ENCODE measurements at regions not wholly inside any gene's neighbourhood (a gene's known extent, or its start where the extent isn't known, plus 50 kb on each side); places are given as distances from the start of the nearest gene placed in this dataset.
"Not testable (repeated sequence)": the region's sequence is repeated elsewhere in the genome, so short reads cannot be mapped to it uniquely, and the experiment has no call there.

DNA sequence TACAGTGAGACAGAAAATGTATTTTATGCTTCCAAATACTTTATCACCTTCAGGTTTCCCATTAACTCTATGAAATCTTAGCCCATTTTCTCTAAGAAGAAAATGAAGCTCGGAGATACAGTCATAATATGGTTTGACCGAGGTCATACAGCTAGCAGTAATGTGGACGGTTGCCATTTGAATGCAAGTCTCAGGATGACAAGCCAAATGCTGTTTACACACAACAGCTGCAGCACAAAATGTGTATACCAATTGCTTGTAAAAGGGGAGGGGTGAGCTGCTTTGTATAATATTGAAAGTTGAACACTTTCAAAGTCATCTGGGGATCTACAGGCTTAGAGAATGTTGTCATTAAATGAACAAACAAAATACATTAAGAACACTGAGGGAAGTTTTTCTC lies 93.8 kb upstream of the FSIP2 start:
- peak; percentile 53 for DNase-seq (ENCODE audit: low spot score)

DNA sequence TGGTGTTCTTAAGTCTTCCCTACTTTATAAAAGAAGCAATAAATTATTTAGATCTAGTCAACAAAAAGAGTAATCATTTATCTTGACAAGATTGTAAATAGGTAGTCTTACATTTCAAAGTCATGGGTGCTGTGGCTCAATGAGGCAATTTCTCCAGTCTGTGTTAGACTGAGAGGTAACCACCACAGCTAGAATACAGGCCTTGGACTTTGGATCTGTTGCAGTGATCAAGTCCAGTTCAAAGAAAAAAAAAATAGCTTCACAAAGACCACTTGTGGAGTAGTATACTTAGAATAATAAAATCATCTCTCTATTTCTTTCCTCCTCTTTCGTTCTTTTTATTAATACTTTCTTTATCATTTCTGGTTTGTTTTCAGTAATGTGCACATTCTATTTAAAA lies 93.1 kb upstream of the FSIP2 start:
- no peak for DNase-seq (ENCODE audit: low spot score)

DNA sequence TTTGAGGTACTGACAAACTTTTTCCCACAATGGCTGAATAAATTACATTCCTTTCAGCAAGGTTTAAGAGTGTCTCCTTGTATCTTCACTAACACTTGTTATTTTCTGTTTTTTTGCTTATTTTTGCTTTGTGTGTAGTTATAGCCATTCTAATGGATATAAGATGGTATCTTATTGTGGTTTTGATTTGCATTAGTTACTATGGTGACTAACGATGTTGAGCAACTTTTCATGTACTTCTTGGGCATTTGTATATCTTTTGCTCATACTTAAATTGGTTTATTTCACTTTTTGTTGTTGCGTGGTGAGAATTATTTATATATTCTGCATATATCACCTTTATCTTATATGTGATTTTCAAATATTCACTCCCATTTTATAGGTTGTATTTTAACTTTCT lies 79.9 kb upstream of the FSIP2 start:
- peak; percentile 47 for DNase-seq (ENCODE audit: low spot score)

DNA sequence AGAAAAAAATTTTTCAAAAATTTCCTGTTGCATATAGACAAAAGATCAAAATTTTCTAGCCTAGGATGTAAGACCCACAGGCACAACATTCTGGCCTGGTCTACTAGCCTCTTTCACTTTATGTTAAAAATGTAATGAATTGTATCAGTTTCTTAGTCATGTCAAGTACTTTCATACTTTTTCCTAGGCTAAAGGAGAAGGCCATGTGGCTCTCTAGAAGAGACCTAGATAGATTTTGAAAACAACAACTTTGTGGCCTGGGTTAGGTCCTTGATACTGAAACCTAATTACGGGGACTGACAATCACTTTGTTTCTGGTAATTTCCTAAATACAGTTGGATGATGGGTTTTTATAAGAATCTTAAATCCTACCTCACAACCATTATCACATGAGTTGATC lies 74.8 kb upstream of the FSIP2 start:
- DNase-seq (ENCODE audit: low spot score): no peak

DNA sequence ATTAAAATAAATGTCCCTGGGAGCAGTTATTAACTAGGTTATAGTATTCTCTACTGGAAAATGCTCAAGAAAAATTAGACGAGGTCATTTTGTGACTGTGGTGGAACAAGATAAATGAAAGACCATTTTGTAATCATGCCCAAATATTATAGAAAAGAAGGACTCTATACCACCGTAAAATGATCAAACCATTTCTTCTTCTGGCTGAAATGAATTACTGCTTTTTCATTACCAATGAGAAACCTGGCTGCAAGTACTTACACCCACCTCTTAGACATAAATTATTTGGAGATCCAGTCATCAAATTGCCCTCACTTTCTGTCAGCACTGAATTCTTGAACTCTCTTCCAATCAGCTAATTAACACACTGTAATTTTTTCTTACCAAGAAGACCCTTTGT lies 74.2 kb upstream of the FSIP2 start:
- no peak for DNase-seq (ENCODE audit: low spot score)

DNA sequence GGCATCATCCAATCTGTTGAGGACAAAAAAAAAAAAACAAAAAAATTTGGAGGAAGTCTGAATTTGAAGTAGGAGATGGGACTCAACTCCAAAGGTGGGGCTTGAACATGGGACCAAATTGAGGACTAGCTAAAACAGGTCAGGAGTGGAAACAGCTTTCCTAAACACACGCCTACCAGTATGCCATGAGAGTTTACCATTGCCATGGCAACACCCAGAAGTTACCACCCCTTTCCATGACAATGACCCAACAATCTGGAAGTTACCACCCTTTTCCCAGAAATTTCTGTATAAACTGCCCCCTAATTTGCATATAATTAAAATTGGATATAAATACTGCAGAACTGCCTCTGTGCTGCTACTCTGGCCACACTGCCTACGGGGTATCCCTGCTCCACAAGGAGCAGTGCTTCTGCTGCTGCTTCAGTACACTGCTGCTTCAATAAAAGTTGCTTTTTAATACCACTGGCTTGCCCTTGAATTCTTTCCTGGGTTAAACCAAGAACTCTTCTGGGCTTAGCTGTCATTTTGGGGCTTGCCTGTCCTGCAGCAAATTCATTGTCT lies 73.3 kb upstream of the FSIP2 start:
- no peak for DNase-seq (ENCODE audit: low spot score)

DNA sequence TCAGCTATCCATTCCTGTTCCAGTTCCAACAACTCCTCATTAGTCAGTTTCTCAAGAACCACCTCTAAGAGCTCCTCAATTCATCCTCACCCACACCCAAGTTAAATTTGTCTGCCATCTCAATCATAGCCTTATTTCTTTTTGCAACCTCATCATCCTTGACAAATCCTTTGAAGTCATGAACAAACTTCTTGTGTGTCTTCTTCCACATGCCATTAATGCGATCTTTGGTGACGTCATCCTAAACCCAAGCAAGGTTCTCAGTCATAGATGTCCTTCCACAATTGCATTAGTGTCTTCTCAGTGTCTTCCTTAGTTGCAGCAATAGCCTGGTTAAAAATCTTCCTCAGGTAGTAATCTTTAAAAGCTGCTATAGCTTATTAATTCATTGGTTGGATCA lies 71.2 kb upstream of the FSIP2 start:
- DNase-seq (ENCODE audit: low spot score): no peak

DNA sequence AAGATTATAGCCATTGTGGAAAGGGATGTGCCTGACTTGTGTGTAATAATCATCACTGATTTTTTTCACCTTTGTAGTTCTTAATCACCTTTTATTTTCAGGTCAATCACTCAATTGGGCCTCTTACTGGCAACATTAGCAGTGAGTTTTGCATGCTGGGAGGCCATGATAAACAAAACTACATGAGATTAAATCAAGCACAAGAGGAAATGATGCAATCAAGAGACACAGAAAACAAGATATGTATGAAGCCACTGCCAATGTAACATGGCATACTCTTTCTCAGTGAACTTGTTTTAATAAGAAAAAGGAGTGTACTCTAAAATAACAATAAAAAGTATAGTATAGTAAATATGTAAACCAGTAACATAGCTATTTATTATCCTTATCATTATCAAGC lies 69.9 kb upstream of the FSIP2 start:
- DNase-seq (ENCODE audit: low spot score): peak; percentile 35

DNA sequence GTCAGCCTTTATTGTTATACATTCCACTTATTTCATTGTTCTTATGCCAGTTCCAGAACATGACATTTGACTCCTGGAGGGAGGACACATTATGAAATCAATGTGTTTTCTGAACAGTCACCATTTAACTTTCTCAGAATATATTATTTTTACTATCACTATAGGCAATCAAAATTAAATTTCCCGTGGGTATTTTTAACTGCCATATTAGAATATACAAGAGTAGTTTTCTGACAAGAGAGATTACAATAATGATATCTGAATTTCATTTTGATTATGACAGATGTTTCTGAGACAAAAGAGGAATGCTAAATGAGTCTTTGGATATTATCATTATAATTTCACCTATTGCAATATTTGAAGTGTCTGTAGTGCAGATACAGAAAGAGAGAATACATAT lies 64.4 kb upstream of the FSIP2 start:
- DNase-seq (ENCODE audit: low spot score): no peak

DNA sequence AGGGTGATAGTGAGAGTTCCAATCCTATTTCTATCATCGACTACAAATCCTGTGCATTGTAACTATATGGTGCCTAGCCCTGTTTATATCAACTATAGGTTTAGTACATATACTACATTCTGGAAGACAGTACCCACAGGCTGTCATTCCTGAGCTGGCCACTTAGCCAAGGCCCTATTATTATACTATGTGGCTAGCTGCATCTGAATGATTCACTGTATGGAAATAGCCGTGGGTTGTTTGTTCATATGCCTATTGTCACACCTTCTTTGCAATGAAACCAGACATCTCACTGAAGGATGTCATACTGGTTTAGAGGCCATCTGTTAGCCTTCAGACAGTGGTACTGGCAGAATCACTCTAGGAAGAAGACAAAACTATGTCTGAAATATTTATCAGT lies 62.3 kb upstream of the FSIP2 start:
- no peak for DNase-seq (ENCODE audit: low spot score)

DNA sequence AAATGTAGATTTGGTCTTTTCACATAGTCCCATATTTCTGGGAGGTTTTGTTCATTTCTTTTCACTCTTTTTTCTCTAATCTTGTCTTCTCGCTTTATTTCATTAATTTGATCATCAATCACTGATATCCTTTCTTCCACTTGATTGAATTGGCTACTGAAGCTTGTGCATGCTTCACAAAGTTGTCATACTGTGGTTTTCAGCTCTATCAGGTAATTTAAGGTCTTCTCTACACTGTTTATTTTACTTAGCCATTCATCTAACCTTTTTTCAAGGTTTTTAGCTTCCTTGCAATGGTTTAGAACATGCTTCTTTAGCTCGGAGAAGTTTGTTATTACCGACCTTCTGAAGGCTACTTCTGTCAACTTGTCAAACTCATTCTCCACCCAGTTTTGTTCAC lies 51.6 kb upstream of the FSIP2 start:
- not testable (repeated sequence) for DNase-seq (ENCODE audit: low spot score)

DNA sequence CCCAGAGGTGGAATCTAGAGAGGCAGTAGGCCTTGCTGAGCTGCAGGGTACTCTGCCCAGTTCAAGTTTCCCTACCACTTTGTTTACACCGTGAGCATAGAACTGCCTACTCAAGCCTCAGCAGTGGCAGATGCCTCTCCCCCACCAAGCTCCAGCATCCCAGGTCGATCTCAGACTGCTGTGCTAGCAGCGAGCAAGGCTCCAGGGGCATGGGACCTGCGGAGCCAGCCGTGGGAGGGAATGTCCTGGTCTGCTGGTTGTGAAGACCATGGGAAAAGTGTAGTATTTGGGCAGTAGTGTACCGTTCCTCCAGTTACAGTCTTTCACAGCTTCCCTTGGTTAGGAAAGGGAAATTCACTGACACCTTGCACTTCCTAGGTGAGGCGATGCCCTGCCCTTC lies 50.6 kb upstream of the FSIP2 start:
- no peak for DNase-seq (ENCODE audit: low spot score)

Data from H4 (cell line).